GM12892 (cell line): ENCODE measurements at regions not wholly inside any gene's neighbourhood (a gene's known extent, or its start where the extent isn't known, plus 50 kb on each side); places are given as distances from the start of the nearest gene placed in this dataset.

Experiments used
- POLR2A ChIP-seq: IDR thresholded peaks from 2 replicates; pipeline ENCODE4 v1.6.1; 2011; ENCODE audit warnings: low read depth, low read length, control low read depth
- POLR2AphosphoS5 ChIP-seq: IDR thresholded peaks from 2 replicates; pipeline ENCODE4 v1.6.1; 2011; ENCODE audit warnings: low read depth, low read length, control low read depth
- TAF1 ChIP-seq: IDR thresholded peaks from 2 replicates; pipeline ENCODE4 v1.6.1; 2011; ENCODE audit warnings: low read depth, mild to moderate bottlenecking, control low read depth, low read length, borderline replicate concordance

GRCh38 chr2:16149349-16150243 is 209.2 kb downstream of the MYCN start:
- TF ChIP-seq POLR2A, result no peak
- TF ChIP-seq POLR2AphosphoS5, result no peak
- no peak for TF ChIP-seq TAF1
